ENCODE measurements at regions not wholly inside any gene's neighbourhood (a gene's known extent, or its start where the extent isn't known, plus 50 kb on each side); places are given as distances from the start of the nearest gene placed in this dataset.
"Not testable (repeated sequence)": the region's sequence is repeated elsewhere in the genome, so short reads cannot be mapped to it uniquely, and the experiment has no call there.

DNA sequence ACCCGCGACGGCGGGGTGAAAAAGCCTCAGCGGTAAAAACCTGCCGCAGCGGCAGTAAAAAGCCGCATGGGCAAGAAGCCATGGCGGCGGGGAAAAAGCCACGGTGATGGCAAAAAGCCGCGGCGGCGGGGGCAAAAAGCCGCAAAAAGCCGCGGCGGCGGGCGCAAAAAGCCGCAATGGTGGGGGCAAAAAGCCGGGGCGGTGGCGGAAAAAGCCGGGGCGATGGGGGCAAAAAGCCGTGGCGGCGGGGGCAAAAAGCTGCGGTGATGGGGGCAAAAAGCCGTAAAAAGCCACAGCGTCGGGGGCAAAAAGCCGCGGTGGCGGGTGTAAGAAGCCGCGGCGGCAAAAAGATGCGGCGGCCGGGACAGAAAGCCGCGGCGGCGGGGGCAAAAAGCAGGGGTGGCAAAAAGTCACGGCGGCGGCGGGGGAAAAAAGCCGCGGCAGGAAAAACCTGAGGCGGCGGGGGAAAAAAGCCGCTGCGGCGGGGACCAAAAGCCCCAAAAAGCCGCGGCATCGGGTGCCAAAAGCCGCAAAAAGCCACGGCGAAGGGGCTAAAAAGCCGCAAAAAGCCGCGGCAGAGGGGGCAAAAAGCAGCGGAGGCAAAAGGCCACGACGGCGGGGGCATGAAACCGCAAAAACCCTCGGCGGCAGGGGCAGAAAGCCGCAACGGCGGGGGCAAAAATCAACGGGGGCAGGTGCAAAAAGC lies 488.5 kb downstream of the ZNF33B start:
- Histone ChIP-seq H3K27me3 (replicated peaks in 1 of 7) (peaks cover 0 to 29% (median 0%) of the 10 kb centered on the region in 7 donors), H3K4me1 (no peaks in the 10 kb centered on the region), H3K4me3 (no peak overlapping the region), H3K36me3 (no peaks in the 10 kb centered on the region), H3K9me3 (peaks cover 0 to 54% (median 30%) of the 10 kb centered on the region in 8 donors), H3K27ac (no peak overlapping the region)
- TF ChIP-seq, protein P1, sequence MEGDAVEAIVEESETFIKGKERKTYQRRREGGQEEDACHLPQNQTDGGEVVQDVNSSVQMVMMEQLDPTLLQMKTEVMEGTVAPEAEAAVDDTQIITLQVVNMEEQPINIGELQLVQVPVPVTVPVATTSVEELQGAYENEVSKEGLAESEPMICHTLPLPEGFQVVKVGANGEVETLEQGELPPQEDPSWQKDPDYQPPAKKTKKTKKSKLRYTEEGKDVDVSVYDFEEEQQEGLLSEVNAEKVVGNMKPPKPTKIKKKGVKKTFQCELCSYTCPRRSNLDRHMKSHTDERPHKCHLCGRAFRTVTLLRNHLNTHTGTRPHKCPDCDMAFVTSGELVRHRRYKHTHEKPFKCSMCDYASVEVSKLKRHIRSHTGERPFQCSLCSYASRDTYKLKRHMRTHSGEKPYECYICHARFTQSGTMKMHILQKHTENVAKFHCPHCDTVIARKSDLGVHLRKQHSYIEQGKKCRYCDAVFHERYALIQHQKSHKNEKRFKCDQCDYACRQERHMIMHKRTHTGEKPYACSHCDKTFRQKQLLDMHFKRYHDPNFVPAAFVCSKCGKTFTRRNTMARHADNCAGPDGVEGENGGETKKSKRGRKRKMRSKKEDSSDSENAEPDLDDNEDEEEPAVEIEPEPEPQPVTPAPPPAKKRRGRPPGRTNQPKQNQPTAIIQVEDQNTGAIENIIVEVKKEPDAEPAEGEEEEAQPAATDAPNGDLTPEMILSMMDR (IDR thresholded peaks at IDR 0.05 in 8 of 11, conservative IDR thresholded peaks at IDR 0.05 in 3 of 11), result no peak
- TF ChIP-seq POLR2AphosphoS5 (IDR thresholded peaks at IDR 0.05) (no peak), POLR2A (IDR thresholded peaks at IDR 0.05) (no peak)
- intact Hi-C loops (cut with DNase I; ENCODE audit: low total_unique reads), result no loop called here
- 46 to 77% (median 62%) methylated on average over 77 to 78 of the region's 78 CpGs for WGBS, 5 donors
- peak; percentile 56 for DNase-seq

DNA sequence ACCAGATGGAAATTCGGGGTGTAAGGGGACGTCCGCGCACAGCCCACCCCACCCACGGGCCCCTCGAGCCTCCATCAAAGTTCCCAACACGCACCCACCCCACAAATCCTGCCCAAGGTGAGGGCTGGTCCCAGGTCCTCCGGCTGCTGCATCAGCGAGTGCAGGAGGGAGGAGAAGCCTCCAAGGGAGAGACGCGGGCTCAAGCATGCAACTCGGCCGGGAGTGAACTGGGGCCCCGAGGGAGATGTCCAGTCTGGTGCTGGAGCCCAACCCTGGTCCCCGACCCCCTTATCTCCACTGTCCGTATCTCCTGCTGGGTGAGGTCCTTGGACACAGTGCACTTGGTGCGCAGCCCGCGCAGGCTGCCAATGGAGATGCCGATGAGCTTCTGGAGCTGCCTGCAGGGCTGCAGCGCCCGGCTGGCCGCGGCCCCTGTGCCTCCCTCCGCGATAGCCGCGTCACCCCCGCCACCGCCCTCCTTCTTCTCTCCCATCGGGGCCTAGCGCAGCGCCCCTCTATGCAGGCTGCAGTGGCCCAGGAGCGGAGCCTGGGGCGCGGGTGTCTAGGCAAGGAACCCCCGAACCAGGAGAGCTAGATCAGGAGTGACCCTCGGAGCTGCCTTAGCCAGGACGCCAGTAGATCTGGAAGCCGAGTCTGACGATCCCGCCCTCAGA lies 489.2 kb downstream of the ZNF33B start:
- Histone ChIP-seq H3K36me3 (no peaks in the 10 kb centered on the region), H3K27me3 (replicated peaks in 1 of 7) (peaks cover 0 to 29% (median 0%) of the 10 kb centered on the region in 7 donors), H3K9me3 (peaks cover 0 to 61% (median 37%) of the 10 kb centered on the region in 8 donors), H3K4me1 (no peaks in the 10 kb centered on the region), H3K27ac (no peak overlapping the region), H3K4me3 (no peak overlapping the region)
- intact Hi-C loops (cut with DNase I; ENCODE audit: low total_unique reads), result no loop called here
- peak; percentile 66 for DNase-seq
- TF ChIP-seq, protein P1 (IDR thresholded peaks at IDR 0.05 in 8 of 11, conservative IDR thresholded peaks at IDR 0.05 in 3 of 11), result no peak
- TF ChIP-seq POLR2A (IDR thresholded peaks at IDR 0.05) (no peak), POLR2AphosphoS5 (IDR thresholded peaks at IDR 0.05) (no peak)
- WGBS, 5 donors, result 60 to 75% (median 69%) methylated on average over 20 to 42 of the region's 42 CpGs

DNA sequence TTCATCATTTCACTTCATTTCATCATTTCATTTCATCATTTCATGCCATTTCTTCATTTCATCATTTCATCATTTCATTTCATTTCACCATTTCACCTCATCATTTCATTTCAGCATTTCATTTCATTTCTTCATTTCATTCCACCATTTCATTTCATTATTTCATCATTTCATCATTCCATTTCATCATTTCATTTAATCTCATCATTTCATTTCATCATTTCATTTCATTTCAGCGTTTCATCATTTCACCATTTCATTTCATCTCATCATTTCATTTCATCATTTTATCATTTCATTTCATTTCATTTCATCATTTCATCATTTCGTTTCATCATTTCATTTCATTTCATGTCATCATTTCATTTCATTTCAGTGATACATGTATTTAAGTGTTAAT lies 492.2 kb downstream of the ZNF33B start:
- DNase-seq; H3K27ac ChIP-seq; H3K4me1 ChIP-seq; H3K4me3 ChIP-seq; intact Hi-C loops (cut with DNase I; ENCODE audit: low total_unique reads); H3K36me3 ChIP-seq: not testable (repeated sequence)
- 47 to 63% (median 57%) methylated on average over 2 of the region's 2 CpGs for WGBS, 5 donors
- H3K27me3 ChIP-seq (replicated peaks in 1 of 7), result peaks cover 0 to 29% (median 0%) of the 10 kb centered on the region in 7 donors
- H3K9me3 ChIP-seq, result peaks cover 0 to 76% (median 49%) of the 10 kb centered on the region in 8 donors

DNA sequence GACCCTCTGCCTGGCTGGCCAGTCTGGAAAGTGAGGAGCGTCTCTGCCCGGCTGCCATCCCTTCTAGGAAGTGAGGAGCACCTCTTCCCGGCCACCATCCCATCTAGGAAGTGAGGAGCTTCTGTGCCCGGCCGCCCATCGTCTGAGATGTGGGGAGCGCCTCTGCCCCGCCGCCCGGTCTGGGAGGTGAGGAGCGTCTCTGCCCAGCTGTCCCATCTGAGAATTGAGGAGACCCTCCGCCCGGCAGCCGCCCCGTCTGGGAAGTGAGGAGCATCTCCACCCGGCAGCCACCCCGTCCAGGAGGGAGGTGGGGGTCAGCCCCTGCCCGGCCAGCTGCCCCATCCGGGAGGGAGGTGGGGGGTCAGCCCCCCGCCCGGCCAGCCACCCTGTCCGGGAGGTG lies 500.3 kb downstream of the ZNF33B start:
- H3K4me1 ChIP-seq; intact Hi-C loops (cut with DNase I; ENCODE audit: low total_unique reads); H3K27ac ChIP-seq; H3K4me3 ChIP-seq; H3K36me3 ChIP-seq; H3K27me3 ChIP-seq (replicated peaks in 1 of 7): not testable (repeated sequence)
- peaks cover 0 to 52% (median 32%) of the 10 kb centered on the region in 8 donors for H3K9me3 ChIP-seq
- WGBS, 5 donors, result 93 to 95% (median 95%) methylated on average over 10 to 22 of the region's 22 CpGs
- peak; percentile 63 for DNase-seq

DNA sequence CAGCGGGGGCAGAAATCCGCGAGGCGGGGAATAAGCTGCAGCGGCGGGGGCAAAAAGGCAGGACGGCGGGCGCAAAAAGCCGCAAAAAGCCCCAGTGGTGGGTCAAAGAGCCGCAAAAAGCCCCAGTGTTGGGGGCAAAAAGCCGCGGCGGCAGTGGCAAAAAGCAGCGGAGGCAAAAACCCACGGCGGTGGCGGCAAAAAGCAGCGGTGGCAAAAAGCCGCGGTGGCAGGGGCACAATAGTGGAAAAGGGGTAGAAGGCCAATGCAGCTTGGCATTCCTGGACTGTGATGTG lies 525.3 kb downstream of the ZNF33B start:
- 76 to 87% (median 79%) methylated on average over 21 of the region's 21 CpGs for WGBS, 5 donors
- no peaks in the 10 kb centered on the region for H3K27me3 ChIP-seq (replicated peaks in 1 of 7)
- no peaks in the 10 kb centered on the region for H3K36me3 ChIP-seq
- intact Hi-C loops (cut with DNase I; ENCODE audit: low total_unique reads), result no loop called here
- no peak overlapping the region for H3K27ac ChIP-seq
- TF ChIP-seq, protein P1 (IDR thresholded peaks at IDR 0.05 in 8 of 11, conservative IDR thresholded peaks at IDR 0.05 in 3 of 11), result no peak
- no peak for TF ChIP-seq POLR2AphosphoS5 (IDR thresholded peaks at IDR 0.05)
- TF ChIP-seq POLR2A (IDR thresholded peaks at IDR 0.05), result no peak
- no peak for DNase-seq
- H3K9me3 ChIP-seq, result peaks cover 0 to 49% (median 39%) of the 10 kb centered on the region in 8 donors
- no peak overlapping the region for H3K4me3 ChIP-seq
- no peaks in the 10 kb centered on the region for H3K4me1 ChIP-seq
